Adrenal gland (tissue), 9 donors: ENCODE measurements at regions not wholly inside any gene's neighbourhood (a gene's known extent, or its start where the extent isn't known, plus 50 kb on each side); places are given as distances from the start of the nearest gene placed in this dataset.
A peak's percentile ranks its signal among the peaks of the same experiment; 100 is the strongest.

Source experiments
- DNase-seq, 7 donors: peaks; one replicate each; pipeline ENCODE4 v3.0.0-alpha.2; 2019 to 2020
- H3K27ac ChIP-seq, 5 donors: fragments of 200-600 bp; sonication (generic) in 4 of 5; 1 replicate in 3 of 5; 2 replicates in 2 of 5; pipeline versions ENCODE4 v1.5.1 to v1.8.0; 2016 to 2020; ENCODE audit warnings: mild to moderate bottlenecking in 1 of 5
- H3K27me3 ChIP-seq: fragments of 200-600 bp; 2 replicates; pipeline ENCODE4 v1.8.0; 2021
- H3K36me3 ChIP-seq, 2 donors: fragments of 200-600 bp; replicated peaks in 1 of 2; 1 replicate in 1 of 2; 2 replicates in 1 of 2; pipeline versions ENCODE4 v1.5.1 to v1.8.0; 2018 to 2022
- H3K4me1 ChIP-seq, 2 donors: fragments of 200-600 bp; replicated peaks in 1 of 2; 1 replicate in 1 of 2; 2 replicates in 1 of 2; pipeline versions ENCODE4 v1.5.1 to v1.8.0; 2018 to 2021
- H3K4me3 ChIP-seq, 4 donors: fragments of 200-600 bp; sonication (generic) in 3 of 4; one replicate each; pipeline ENCODE4 v1.5.1; 2016 to 2018
- H3K9me3 ChIP-seq, 3 donors: fragments of 200-600 bp; sonication (generic) in 1 of 3; replicated peaks in 1 of 3; 1 replicate in 2 of 3; 2 replicates in 1 of 3; pipeline versions ENCODE4 v1.5.1 to v1.8.0; 2016 to 2021
- POLR2A ChIP-seq, 2 donors: fragments of 450-650 bp; IDR thresholded peaks; one replicate each; pipeline ENCODE4 v1.6.1; 2017; ENCODE audit warnings: antibody characterized with exemption in 2 of 2, mild to moderate bottlenecking in 2 of 2, moderate library complexity in 1 of 2
- WGBS, 4 donors: extraction: QIAGEN DNeasy Blood & Tissue Kit in 2 of 4; methylation state at CpG; one replicate each; pipeline versions ENCODE4 v1.1.5 to v1.1.7; 2013 to 2017; 5-methylcytosine and 5-hydroxymethylcytosine counted together
- intact Hi-C, 2 donors: fragments of 100-400 bp; cut with DNase I; formaldehyde crosslinking; loops; one replicate each; pipeline versions ENCODE4 v1.14.1 to v1.15.0; 2022 to 2023
- TF ChIP-seq, protein P1 (sequence below), 6 experiments: fragments of 450-650 bp in 4 of 6; fragments of 200-600 bp in 2 of 6; sonication (generic) in 1 of 6; IDR thresholded peaks; 1 replicate in 5 of 6; 2 replicates in 1 of 6; pipeline versions ENCODE4 v1.5.1 to v1.8.0; 2016 to 2021; ENCODE audit warnings: antibody characterized with exemption in 6 of 6, mild to moderate bottlenecking in 2 of 6, moderate library complexity in 1 of 6
- donor health status: healthy with polysubstance abuse.
- donor health status: Bipolar disorder and iron deficiency.
- donor health status: DM: yes; HTN: yes; CAD: no.
- donor health status: DM: no; HTN: no; CAD: no.
- donor health status: DM: no; HTN: no; CAD: no.

DNA sequence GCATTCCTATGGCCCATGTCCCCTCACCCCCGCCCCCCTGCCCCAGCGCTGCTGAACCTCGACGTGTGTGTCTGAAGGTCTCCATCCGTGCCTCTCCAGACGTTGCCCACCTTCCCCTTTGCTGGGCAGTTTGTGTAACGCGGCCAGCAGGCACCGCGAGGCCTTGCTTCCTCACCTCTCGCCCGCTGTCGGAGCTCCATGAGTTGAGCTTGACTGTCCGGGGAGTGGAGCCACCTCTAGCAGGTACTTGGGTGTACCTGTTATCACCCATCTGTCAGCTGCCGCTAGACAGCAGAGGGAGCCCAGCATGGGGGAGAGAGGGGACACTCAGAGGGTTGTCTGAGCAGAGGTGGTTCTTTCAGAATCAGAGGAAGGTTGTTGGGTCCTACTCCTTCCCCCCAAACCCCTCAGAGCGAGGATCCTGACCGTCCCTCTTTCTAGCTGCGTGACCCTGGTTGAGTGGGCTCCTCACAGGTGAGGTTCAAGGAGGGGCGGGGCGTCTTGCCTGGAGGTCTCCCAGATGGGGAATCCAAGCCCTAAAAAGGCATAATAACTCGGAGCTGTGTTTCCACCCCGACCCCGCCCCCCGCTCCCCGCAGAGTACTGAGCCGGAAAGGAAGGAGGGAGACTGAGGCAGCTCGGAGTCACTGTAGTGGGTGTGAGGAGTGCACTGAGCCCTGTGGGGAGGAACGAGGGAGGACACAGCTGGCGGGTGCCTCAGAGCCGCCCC, 184.7 kb downstream of the C9orf50 start:
- H3K4me1 ChIP-seq, result peaks cover 9 to 14% of the 10 kb centered on the region in 2 donors
- H3K4me3 ChIP-seq, result no peak overlapping the region
- intact Hi-C loops, result no loop called here
- no peak for DNase-seq
- H3K36me3 ChIP-seq, result no peaks in the 10 kb centered on the region
- no peaks in the 10 kb centered on the region for H3K9me3 ChIP-seq
- WGBS, 4 donors, result 61 to 74% (median 69%) methylated on average over 27 to 30 of the region's 30 CpGs
- peak overlapping the region in 2 of 5 donors; percentile 78 to 80 for H3K27ac ChIP-seq
- H3K27me3 ChIP-seq, result no peaks in the 10 kb centered on the region
- TF ChIP-seq POLR2A (IDR thresholded peaks at IDR 0.05), result no peak
- TF ChIP-seq, protein P1, sequence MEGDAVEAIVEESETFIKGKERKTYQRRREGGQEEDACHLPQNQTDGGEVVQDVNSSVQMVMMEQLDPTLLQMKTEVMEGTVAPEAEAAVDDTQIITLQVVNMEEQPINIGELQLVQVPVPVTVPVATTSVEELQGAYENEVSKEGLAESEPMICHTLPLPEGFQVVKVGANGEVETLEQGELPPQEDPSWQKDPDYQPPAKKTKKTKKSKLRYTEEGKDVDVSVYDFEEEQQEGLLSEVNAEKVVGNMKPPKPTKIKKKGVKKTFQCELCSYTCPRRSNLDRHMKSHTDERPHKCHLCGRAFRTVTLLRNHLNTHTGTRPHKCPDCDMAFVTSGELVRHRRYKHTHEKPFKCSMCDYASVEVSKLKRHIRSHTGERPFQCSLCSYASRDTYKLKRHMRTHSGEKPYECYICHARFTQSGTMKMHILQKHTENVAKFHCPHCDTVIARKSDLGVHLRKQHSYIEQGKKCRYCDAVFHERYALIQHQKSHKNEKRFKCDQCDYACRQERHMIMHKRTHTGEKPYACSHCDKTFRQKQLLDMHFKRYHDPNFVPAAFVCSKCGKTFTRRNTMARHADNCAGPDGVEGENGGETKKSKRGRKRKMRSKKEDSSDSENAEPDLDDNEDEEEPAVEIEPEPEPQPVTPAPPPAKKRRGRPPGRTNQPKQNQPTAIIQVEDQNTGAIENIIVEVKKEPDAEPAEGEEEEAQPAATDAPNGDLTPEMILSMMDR (IDR thresholded peaks at IDR 0.05), result no peak

DNA sequence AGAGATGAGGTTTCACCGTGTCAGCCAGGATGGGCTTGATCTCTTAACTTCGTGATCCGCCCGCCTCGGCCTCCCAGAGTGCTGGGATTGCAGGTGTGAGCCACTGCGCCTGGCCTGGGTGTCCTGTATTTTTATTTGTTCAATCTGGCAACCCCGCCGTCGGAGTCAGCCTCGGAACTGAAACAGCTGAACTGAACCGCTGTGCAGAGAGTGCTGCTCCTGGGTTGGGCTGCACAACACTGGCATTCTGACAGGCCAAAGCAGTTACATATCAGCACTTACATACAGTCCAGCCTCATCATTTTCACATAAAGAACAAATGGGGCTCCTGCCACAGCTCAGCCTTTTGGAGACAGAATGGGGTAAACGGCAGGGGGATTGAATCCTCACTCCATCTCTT, 185.6 kb downstream of the C9orf50 start:
- intact Hi-C loops, result no loop called here
- Histone ChIP-seq H3K4me3 (no peak overlapping the region), H3K27me3 (no peaks in the 10 kb centered on the region), H3K4me1 (peaks cover 9 to 14% of the 10 kb centered on the region in 2 donors), H3K36me3 (no peaks in the 10 kb centered on the region), H3K27ac (no peak overlapping the region), H3K9me3 (no peaks in the 10 kb centered on the region)
- 76 to 89% (median 84%) methylated on average over 11 to 12 of the region's 12 CpGs for WGBS, 4 donors
- DNase-seq, result no peak
- TF ChIP-seq POLR2A (IDR thresholded peaks at IDR 0.05), result no peak
- TF ChIP-seq, protein P1 (IDR thresholded peaks at IDR 0.05), result no peak

DNA sequence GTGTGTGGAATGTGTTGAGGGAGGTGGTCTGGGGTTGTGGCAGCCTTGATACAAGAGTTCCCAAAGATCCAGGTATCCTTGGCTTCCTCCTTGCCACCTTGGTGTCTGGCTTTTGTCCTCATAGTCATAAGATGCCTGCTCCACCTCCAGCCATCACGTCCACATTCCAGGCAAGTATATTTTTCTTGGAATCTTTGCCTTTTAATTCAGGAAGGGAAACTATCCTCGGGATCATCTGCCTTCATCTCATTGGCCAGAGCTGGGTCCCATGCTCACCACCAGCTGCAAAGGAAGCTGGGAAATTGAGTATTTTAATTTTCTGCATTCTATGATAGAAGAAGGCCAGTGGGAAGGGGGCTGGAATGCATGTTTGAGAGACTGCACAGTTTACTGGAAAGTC, 186.7 kb downstream of the C9orf50 start:
- WGBS, 4 donors, result 45 to 56% (median 54%) methylated on average over 2 of the region's 2 CpGs
- Histone ChIP-seq H3K36me3 (no peaks in the 10 kb centered on the region), H3K9me3 (no peaks in the 10 kb centered on the region), H3K4me1 (peaks cover 9 to 14% of the 10 kb centered on the region in 2 donors), H3K27me3 (no peaks in the 10 kb centered on the region), H3K27ac (no peak overlapping the region), H3K4me3 (no peak overlapping the region)
- intact Hi-C loops, result no loop called here
- no peak for TF ChIP-seq POLR2A (IDR thresholded peaks at IDR 0.05)
- TF ChIP-seq, protein P1 (IDR thresholded peaks at IDR 0.05), result no peak
- no peak for DNase-seq

DNA sequence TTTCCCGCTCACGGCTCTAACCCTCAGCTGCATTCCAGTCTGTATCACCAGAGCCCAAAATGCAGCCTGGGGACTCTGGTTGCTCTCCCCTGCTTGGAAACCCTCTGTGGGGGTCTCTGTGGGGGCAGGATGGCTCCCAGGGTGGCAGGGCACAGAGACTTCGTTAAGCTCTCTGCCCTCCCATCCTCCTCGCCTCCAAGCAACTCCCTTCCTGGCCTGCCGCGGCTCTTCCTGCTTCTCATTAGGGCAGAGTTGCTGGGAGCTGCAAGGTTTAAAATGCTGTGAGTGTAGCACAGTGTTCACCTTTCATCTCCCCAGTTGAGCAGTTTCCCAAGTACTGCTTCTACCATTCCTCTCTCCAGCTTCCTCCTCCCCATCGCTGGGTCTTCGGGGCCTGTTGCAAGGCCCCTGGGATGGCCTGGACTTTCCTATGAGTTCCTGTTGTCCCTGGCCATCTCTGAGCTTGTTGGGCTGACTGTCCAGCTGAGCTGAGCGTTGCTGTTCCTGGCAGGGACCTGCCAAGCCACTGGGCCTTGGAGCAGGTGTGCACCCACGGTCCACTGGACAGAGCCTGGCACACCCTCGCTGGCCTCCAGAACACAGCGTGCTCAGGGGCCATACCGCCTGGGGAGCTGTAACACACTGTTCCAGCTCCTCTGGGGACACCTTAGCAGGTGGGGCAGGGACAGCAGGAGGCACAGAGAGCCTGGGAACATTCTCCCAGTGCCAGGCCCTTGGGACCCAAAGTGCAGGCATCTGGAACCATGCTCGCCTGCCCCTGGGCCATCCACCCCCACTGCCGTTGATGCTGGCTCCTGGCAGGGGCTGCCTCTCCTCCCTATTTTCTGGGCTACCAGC, 188.4 kb downstream of the C9orf50 start:
- WGBS, 4 donors, result 61 to 64% (median 61%) methylated on average over 15 of the region's 15 CpGs
- no peak for TF ChIP-seq POLR2A (IDR thresholded peaks at IDR 0.05)
- TF ChIP-seq, protein P1 (IDR thresholded peaks at IDR 0.05), result no peak
- Histone ChIP-seq H3K27ac (peak overlapping the region in 1 of 5 donors; percentile 24), H3K9me3 (no peaks in the 10 kb centered on the region), H3K36me3 (no peaks in the 10 kb centered on the region), H3K4me1 (peaks cover 3 to 4% of the 10 kb centered on the region in 2 donors), H3K4me3 (no peak overlapping the region), H3K27me3 (no peaks in the 10 kb centered on the region)
- peak in 1 of 7 donors; percentile 84 for DNase-seq
- intact Hi-C loops, result no loop called here
